ENCODE measurements at regions not wholly inside any gene's neighbourhood (a gene's known extent, or its start where the extent isn't known, plus 50 kb on each side); places are given as distances from the start of the nearest gene placed in this dataset.
A peak's percentile ranks its signal among the peaks of the same experiment; 100 is the strongest.
"Not testable (repeated sequence)": the region's sequence is repeated elsewhere in the genome, so short reads cannot be mapped to it uniquely, and the experiment has no call there.

GRCh38 chr12:47610686-47611252 is 95.1 kb downstream of the RPAP3 start:
- no peak for DNase-seq (ENCODE audit: low read depth in 4 of 4, low spot score in 3 of 4)

- no peak for DNase-seq (ENCODE audit: low read depth in 4 of 4, low spot score in 3 of 4)
Observed at GRCh38 chr12:47609806-47610205, 96.0 kb downstream of the RPAP3 start.

GRCh38 chr12:47608671-47609070 is 97.2 kb downstream of the RPAP3 start:
- DNase-seq (ENCODE audit: low read depth in 4 of 4, low spot score in 3 of 4): not testable (repeated sequence)

GRCh38 chr12:47604221-47604873 is 101.5 kb downstream of the RPAP3 start:
- no peak for DNase-seq (ENCODE audit: low read depth in 4 of 4, low spot score in 3 of 4)

- no peak for DNase-seq (ENCODE audit: low read depth in 4 of 4, low spot score in 3 of 4)
Observed at GRCh38 chr12:47602949-47603558, 102.8 kb downstream of the RPAP3 start.

GRCh38 chr12:47602325-47602724 is 103.5 kb downstream of the RPAP3 start:
- DNase-seq (ENCODE audit: low read depth in 4 of 4, low spot score in 3 of 4): no peak

- no peak for DNase-seq (ENCODE audit: low read depth in 4 of 4, low spot score in 3 of 4)
Observed at GRCh38 chr12:47601071-47601470, 104.8 kb downstream of the RPAP3 start.

- DNase-seq (ENCODE audit: low read depth in 4 of 4, low spot score in 3 of 4): no peak
Observed at GRCh38 chr12:47591795-47592194, 114.0 kb downstream of the RPAP3 start.

- DNase-seq (ENCODE audit: low read depth in 4 of 4, low spot score in 3 of 4): peak in 2 of 4 donors; percentile 23 to 36
Observed at GRCh38 chr12:47591361-47591791, 114.5 kb downstream of the RPAP3 start.

- no peak for DNase-seq (ENCODE audit: low read depth in 4 of 4, low spot score in 3 of 4)
Observed at GRCh38 chr12:47590771-47591360, 115.0 kb downstream of the RPAP3 start.

GRCh38 chr12:47586952-47587669 is 118.7 kb downstream of the RPAP3 start:
- no peak for DNase-seq (ENCODE audit: low read depth in 4 of 4, low spot score in 3 of 4)

GRCh38 chr12:47585507-47585906 is 120.3 kb downstream of the RPAP3 start:
- no peak for DNase-seq (ENCODE audit: low read depth in 4 of 4, low spot score in 3 of 4)

- DNase-seq (ENCODE audit: low read depth in 4 of 4, low spot score in 3 of 4): no peak
Observed at GRCh38 chr12:47578836-47579235, 127.0 kb downstream of the RPAP3 start.

- no peak for DNase-seq (ENCODE audit: low read depth in 4 of 4, low spot score in 3 of 4)
Observed at GRCh38 chr12:47577206-47577989, 128.4 kb downstream of the RPAP3 start.

- DNase-seq (ENCODE audit: low read depth in 4 of 4, low spot score in 3 of 4): no peak
Observed at GRCh38 chr12:47576289-47576945, 129.4 kb downstream of the RPAP3 start.

- DNase-seq (ENCODE audit: low read depth in 4 of 4, low spot score in 3 of 4): no peak
Observed at GRCh38 chr12:47574252-47575021, 131.4 kb downstream of the RPAP3 start.

- DNase-seq (ENCODE audit: low read depth in 4 of 4, low spot score in 3 of 4): no peak
Observed at GRCh38 chr12:47573146-47573659, 132.6 kb downstream of the RPAP3 start.

GRCh38 chr12:47570151-47570550 is 135.7 kb downstream of the RPAP3 start:
- no peak for DNase-seq (ENCODE audit: low read depth in 4 of 4, low spot score in 3 of 4)

GRCh38 chr12:47562201-47562600 is 143.6 kb downstream of the RPAP3 start:
- DNase-seq (ENCODE audit: low read depth in 4 of 4, low spot score in 3 of 4): no peak

Measured in right renal pelvis (tissue), 4 donors.